ENCODE measurements at regions not wholly inside any gene's neighbourhood (a gene's known extent, or its start where the extent isn't known, plus 50 kb on each side); places are given as distances from the start of the nearest gene placed in this dataset.

DNA sequence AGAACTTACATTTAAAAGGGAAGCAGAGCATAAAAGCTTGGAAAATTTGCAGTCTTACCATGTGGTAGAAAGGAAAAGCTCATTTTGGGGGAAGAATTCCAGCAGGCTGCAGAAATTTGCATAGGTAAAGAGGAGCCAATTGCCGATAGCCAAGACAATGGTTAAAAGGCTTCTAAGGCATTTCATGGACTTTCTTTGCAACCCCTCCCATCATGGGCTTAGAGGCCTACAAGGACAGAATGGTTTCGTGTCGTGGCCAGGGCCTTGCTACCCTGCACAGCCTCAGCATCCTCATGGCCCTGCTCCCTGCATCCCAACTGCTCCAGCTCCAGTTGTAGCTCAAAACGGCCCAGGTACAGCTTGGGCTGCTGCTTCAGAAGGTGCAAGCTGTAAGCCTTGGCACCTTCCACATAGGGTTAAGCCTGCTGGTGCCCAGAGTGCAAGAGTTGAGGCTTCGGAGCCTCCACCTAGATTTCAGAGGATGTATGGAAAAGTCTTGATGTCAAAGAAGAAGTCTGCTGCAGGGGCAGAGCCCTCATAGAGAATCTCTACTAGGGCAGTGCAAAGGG is 420.3 kb downstream of the PCDH17 start:
- DNase-seq (ENCODE audit: low read depth): no peak

DNA sequence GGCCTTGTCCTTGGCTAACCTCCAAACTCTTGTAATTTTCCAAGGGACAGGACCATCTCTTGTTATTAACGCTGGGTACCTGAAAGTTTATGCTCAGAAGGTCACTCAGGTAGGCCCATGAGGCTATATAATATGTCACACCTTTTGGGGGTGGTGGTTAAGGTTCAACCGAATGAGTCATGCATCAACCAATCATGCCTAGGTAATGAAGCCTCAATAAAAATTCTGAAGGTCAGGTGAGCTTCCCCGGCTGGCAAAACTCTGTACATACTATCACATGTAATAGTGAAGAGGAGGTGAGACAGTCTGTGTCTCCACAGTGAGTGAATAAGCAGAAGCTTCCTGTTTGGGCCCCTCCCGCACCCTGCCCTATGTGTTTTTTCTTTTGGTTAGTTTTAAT is 424.9 kb downstream of the PCDH17 start:
- DNase-seq (ENCODE audit: low read depth): no peak
- TF ChIP-seq, protein P1, sequence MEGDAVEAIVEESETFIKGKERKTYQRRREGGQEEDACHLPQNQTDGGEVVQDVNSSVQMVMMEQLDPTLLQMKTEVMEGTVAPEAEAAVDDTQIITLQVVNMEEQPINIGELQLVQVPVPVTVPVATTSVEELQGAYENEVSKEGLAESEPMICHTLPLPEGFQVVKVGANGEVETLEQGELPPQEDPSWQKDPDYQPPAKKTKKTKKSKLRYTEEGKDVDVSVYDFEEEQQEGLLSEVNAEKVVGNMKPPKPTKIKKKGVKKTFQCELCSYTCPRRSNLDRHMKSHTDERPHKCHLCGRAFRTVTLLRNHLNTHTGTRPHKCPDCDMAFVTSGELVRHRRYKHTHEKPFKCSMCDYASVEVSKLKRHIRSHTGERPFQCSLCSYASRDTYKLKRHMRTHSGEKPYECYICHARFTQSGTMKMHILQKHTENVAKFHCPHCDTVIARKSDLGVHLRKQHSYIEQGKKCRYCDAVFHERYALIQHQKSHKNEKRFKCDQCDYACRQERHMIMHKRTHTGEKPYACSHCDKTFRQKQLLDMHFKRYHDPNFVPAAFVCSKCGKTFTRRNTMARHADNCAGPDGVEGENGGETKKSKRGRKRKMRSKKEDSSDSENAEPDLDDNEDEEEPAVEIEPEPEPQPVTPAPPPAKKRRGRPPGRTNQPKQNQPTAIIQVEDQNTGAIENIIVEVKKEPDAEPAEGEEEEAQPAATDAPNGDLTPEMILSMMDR (IDR thresholded peaks at IDR 0.05; ENCODE audit: control insufficient read depth, extremely low read depth, insufficient read depth): no peak
- no peak overlapping the region for H3K4me3 ChIP-seq (ENCODE audit: low read depth, low read length)

More for the DNA sequence above, 420.3 kb downstream of the PCDH17 start:
- TF ChIP-seq, protein P1 (IDR thresholded peaks at IDR 0.05; ENCODE audit: control insufficient read depth, extremely low read depth, insufficient read depth): no peak
- no peak overlapping the region for H3K4me3 ChIP-seq (ENCODE audit: low read depth, low read length)

GRCh38 chr13:58059624-58060023 is 428.1 kb downstream of the PCDH17 start:
- TF ChIP-seq, protein P1 (IDR thresholded peaks at IDR 0.05; ENCODE audit: control insufficient read depth, extremely low read depth, insufficient read depth): no peak
- H3K4me3 ChIP-seq (ENCODE audit: low read depth, low read length): no peak overlapping the region
- DNase-seq (ENCODE audit: low read depth): no peak

- DNase-seq (ENCODE audit: low read depth): no peak
- no peak overlapping the region for H3K4me3 ChIP-seq (ENCODE audit: low read depth, low read length)
- TF ChIP-seq, protein P1 (IDR thresholded peaks at IDR 0.05; ENCODE audit: control insufficient read depth, extremely low read depth, insufficient read depth): no peak
These were observed 449.3 kb downstream of the PCDH17 start for GRCh38 chr13:58080806-58081205.

GRCh38 chr13:58081301-58081820 is 449.8 kb downstream of the PCDH17 start:
- TF ChIP-seq, protein P1 (IDR thresholded peaks at IDR 0.05; ENCODE audit: control insufficient read depth, extremely low read depth, insufficient read depth): no peak
- no peak overlapping the region for H3K4me3 ChIP-seq (ENCODE audit: low read depth, low read length)

GRCh38 chr13:58083064-58083463 is 451.5 kb downstream of the PCDH17 start:
- TF ChIP-seq, protein P1 (IDR thresholded peaks at IDR 0.05; ENCODE audit: control insufficient read depth, extremely low read depth, insufficient read depth): no peak

More at GRCh38 chr13:58081301-58081820, 449.8 kb downstream of the PCDH17 start:
- DNase-seq (ENCODE audit: low read depth): no peak

DNA sequence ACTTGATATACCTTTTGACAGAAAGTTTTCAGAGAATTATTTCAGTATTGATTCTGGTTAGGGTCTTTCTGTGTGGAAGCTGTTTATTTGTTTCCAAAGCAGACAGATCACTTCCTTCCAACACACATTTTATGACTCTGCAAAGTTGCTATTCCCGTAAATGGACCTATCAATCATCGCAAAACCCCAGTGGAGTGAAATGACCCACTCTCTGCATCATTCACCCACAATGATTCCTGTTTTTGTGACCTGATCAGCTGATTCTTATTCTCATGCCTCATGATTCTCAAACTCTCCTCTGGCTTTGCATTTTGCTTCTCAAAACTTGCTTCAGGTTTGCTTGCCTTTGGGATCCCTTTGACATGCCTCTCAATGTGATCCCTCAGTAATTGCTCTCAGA is 453.7 kb downstream of the PCDH17 start:
- no peak for DNase-seq (ENCODE audit: low read depth)
- H3K4me3 ChIP-seq (ENCODE audit: low read depth, low read length): no peak overlapping the region
- TF ChIP-seq, protein P1 (IDR thresholded peaks at IDR 0.05; ENCODE audit: control insufficient read depth, extremely low read depth, insufficient read depth): no peak

More at GRCh38 chr13:58083064-58083463, 451.5 kb downstream of the PCDH17 start:
- no peak for DNase-seq (ENCODE audit: low read depth)
- no peak overlapping the region for H3K4me3 ChIP-seq (ENCODE audit: low read depth, low read length)

All from LNCaP clone FGC (cell line).